Neural cell (in vitro differentiated cells): ENCODE measurements at regions not wholly inside any gene's neighbourhood (a gene's known extent, or its start where the extent isn't known, plus 50 kb on each side); places are given as distances from the start of the nearest gene placed in this dataset.

ENCODE experiments used
- H2AFZ ChIP-seq: fragments of 200-600, 300-800 bp; sonication (generic), shearing (Covaris generic); 2 replicates; pipeline ENCODE4 v1.6.0; 2014; ENCODE audit warnings: low read depth, mild to moderate bottlenecking, antibody characterized with exemption, low read length, moderate library complexity
- H3F3A ChIP-seq: fragments of 200-600 bp; shearing (Covaris generic); 2 replicates; pipeline ENCODE4 v1.6.1; 2016; ENCODE audit warnings: mild to moderate bottlenecking, moderate library complexity, mixed read lengths, antibody characterized with exemption, low read length; ENCODE audit not compliant: insufficient read depth, poor library complexity, severe bottlenecking
- H3K27ac ChIP-seq: fragments of 200-600, 300-800 bp; sonication (generic), shearing (Covaris generic); 2 replicates; pipeline ENCODE4 v1.5.1; 2014; ENCODE audit warnings: mild to moderate bottlenecking, low read length, moderate library complexity
- H3K27me3 ChIP-seq: fragments of 300-800, 200-600 bp; sonication (generic), shearing (Covaris generic); 2 replicates; pipeline ENCODE4 v1.6.0; 2014; ENCODE audit warnings: mild to moderate bottlenecking, low read depth, low read length, moderate library complexity; ENCODE audit not compliant: insufficient read depth
- H3K36me3 ChIP-seq: fragments of 300-800, 200-600 bp; sonication (generic), shearing (Covaris generic); 2 replicates; pipeline ENCODE4 v1.5.1; 2014; ENCODE audit warnings: mild to moderate bottlenecking, antibody characterized with exemption, low read length, moderate library complexity; ENCODE audit not compliant: insufficient read depth
- H3K4me2 ChIP-seq: fragments of 300-800, 200-600 bp; sonication (generic), shearing (Covaris generic); 2 replicates; pipeline ENCODE4 v1.6.0; 2014; ENCODE audit warnings: mild to moderate bottlenecking, low read length
- H3K4me3 ChIP-seq: fragments of 300-800, 200-600 bp; sonication (generic), shearing (Covaris generic); 2 replicates; pipeline ENCODE4 v1.5.1; 2014; ENCODE audit warnings: mild to moderate bottlenecking, low read length, moderate library complexity
- H3K79me2 ChIP-seq: fragments of 200-600 bp; shearing (Covaris generic); replicated peaks from 2 replicates; pipeline ENCODE4 v1.6.0; 2014; ENCODE audit warnings: mild to moderate bottlenecking, low read length, moderate library complexity; ENCODE audit not compliant: insufficient read depth
- H3K9ac ChIP-seq: fragments of 300-800, 200-600 bp; sonication (generic), shearing (Covaris generic); 2 replicates; pipeline ENCODE4 v1.6.1; 2016; ENCODE audit warnings: mild to moderate bottlenecking, low read length, mixed read lengths
- H3K9me2 ChIP-seq: fragments of 200-600 bp; shearing (Covaris generic); 2 replicates; pipeline ENCODE4 v1.6.1; 2016; ENCODE audit warnings: mild to moderate bottlenecking, low read length, mixed read lengths; ENCODE audit not compliant: insufficient read depth
- H3K9me3 ChIP-seq: fragments of 200-600, 300-800 bp; sonication (generic), shearing (Covaris generic); 2 replicates; pipeline ENCODE4 v1.6.1; 2016; ENCODE audit warnings: mild to moderate bottlenecking, mixed run types, low read length, moderate library complexity, mixed read lengths
- H4K20me1 ChIP-seq: fragments of 200-600 bp; shearing (Covaris generic); 2 replicates; pipeline ENCODE4 v1.6.1; 2016; ENCODE audit warnings: mild to moderate bottlenecking, mixed run types; ENCODE audit not compliant: insufficient read depth
- EP300 ChIP-seq: fragments of 450-650 bp; conservative IDR thresholded peaks from 2 replicates; pipeline ENCODE4 v1.6.1; 2014; ENCODE audit warnings: antibody characterized with exemption, mild to moderate bottlenecking, moderate library complexity; ENCODE audit not compliant: poor library complexity, severe bottlenecking
- EZH2 ChIP-seq: fragments of 200-600, 300-800 bp; shearing (Covaris generic), sonication (generic); IDR thresholded peaks from 2 replicates; pipeline ENCODE4 v1.6.1; 2014; ENCODE audit warnings: antibody characterized with exemption, low read length, borderline replicate concordance, mild to moderate bottlenecking; ENCODE audit not compliant: insufficient read depth, poor library complexity, severe bottlenecking
- MXI1 ChIP-seq: fragments of 450-650 bp; conservative IDR thresholded peaks from 2 replicates; pipeline ENCODE4 v1.6.1; 2014; ENCODE audit warnings: antibody characterized with exemption, mild to moderate bottlenecking; ENCODE audit not compliant: poor library complexity, severe bottlenecking
- POLR2AphosphoS5 ChIP-seq: IDR thresholded peaks from 2 replicates; pipeline ENCODE4 v1.6.1; 2012
- RAD21 ChIP-seq: fragments of 450-650 bp; conservative IDR thresholded peaks from 2 replicates; pipeline ENCODE4 v1.6.1; 2014; ENCODE audit warnings: antibody characterized with exemption, mild to moderate bottlenecking, moderate library complexity
- SMC3 ChIP-seq: fragments of 450-650 bp; conservative IDR thresholded peaks from 2 replicates; pipeline ENCODE4 v1.6.1; 2014; ENCODE audit warnings: antibody characterized with exemption, mild to moderate bottlenecking, moderate library complexity; ENCODE audit not compliant: poor library complexity
- TAF1 ChIP-seq: IDR thresholded peaks from 2 replicates; pipeline ENCODE4 v1.6.1; 2012; ENCODE audit warnings: low read depth
- TF ChIP-seq, protein P1 (sequence below): IDR thresholded peaks from 2 replicates; pipeline ENCODE4 v1.6.1; 2012; ENCODE audit warnings: borderline replicate concordance
- TF ChIP-seq, protein P2 (sequence below): fragments of 450-650 bp; IDR thresholded peaks from 2 replicates; pipeline ENCODE4 v1.5.1; 2014; ENCODE audit warnings: antibody characterized with exemption, mild to moderate bottlenecking, moderate library complexity; ENCODE audit not compliant: poor library complexity, severe bottlenecking

DNA sequence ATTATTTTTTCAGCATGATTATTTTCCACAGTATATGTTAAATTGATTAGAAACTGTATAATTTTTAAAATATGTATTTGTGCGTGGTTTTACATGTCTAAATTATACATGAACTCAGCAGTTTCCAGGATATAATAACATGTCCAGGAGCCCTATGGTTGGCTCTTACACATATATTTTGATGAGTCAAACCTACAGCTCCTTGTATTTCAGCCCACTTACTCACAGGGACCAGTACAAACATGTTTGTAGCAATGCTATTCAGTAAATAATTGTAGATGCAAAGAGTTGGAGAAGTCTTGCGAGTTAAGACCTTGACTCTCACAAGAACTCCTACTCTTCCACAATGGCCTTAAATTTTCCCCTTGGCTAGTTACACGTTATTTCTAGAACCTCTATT, 107.2 kb upstream of the SASH1 start:
- no peaks in the 10 kb centered on the region for H3K27me3 ChIP-seq
- H3K9me2 ChIP-seq, result no peaks in the 10 kb centered on the region
- H3K79me2 ChIP-seq, result no peaks in the 10 kb centered on the region
- TF ChIP-seq POLR2AphosphoS5 (no peak), SMC3 (no peak), TAF1 (no peak), MXI1 (no peak), RAD21 (no peak), EZH2 (no peak), EP300 (no peak)
- TF ChIP-seq, protein P1, sequence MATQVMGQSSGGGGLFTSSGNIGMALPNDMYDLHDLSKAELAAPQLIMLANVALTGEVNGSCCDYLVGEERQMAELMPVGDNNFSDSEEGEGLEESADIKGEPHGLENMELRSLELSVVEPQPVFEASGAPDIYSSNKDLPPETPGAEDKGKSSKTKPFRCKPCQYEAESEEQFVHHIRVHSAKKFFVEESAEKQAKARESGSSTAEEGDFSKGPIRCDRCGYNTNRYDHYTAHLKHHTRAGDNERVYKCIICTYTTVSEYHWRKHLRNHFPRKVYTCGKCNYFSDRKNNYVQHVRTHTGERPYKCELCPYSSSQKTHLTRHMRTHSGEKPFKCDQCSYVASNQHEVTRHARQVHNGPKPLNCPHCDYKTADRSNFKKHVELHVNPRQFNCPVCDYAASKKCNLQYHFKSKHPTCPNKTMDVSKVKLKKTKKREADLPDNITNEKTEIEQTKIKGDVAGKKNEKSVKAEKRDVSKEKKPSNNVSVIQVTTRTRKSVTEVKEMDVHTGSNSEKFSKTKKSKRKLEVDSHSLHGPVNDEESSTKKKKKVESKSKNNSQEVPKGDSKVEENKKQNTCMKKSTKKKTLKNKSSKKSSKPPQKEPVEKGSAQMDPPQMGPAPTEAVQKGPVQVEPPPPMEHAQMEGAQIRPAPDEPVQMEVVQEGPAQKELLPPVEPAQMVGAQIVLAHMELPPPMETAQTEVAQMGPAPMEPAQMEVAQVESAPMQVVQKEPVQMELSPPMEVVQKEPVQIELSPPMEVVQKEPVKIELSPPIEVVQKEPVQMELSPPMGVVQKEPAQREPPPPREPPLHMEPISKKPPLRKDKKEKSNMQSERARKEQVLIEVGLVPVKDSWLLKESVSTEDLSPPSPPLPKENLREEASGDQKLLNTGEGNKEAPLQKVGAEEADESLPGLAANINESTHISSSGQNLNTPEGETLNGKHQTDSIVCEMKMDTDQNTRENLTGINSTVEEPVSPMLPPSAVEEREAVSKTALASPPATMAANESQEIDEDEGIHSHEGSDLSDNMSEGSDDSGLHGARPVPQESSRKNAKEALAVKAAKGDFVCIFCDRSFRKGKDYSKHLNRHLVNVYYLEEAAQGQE, result no peak
- TF ChIP-seq, protein P2, sequence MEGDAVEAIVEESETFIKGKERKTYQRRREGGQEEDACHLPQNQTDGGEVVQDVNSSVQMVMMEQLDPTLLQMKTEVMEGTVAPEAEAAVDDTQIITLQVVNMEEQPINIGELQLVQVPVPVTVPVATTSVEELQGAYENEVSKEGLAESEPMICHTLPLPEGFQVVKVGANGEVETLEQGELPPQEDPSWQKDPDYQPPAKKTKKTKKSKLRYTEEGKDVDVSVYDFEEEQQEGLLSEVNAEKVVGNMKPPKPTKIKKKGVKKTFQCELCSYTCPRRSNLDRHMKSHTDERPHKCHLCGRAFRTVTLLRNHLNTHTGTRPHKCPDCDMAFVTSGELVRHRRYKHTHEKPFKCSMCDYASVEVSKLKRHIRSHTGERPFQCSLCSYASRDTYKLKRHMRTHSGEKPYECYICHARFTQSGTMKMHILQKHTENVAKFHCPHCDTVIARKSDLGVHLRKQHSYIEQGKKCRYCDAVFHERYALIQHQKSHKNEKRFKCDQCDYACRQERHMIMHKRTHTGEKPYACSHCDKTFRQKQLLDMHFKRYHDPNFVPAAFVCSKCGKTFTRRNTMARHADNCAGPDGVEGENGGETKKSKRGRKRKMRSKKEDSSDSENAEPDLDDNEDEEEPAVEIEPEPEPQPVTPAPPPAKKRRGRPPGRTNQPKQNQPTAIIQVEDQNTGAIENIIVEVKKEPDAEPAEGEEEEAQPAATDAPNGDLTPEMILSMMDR, result no peak
- no peaks in the 10 kb centered on the region for H4K20me1 ChIP-seq
- no peak overlapping the region for H3K9ac ChIP-seq
- no peak overlapping the region for H3K4me3 ChIP-seq
- no peak overlapping the region for H3K4me2 ChIP-seq
- H3K27ac ChIP-seq, result no peak overlapping the region
- no peaks in the 10 kb centered on the region for H3K36me3 ChIP-seq
- no peaks in the 10 kb centered on the region for H3K9me3 ChIP-seq
- H3F3A ChIP-seq, result no peaks in the 10 kb centered on the region
- no peak overlapping the region for H2AFZ ChIP-seq

DNA sequence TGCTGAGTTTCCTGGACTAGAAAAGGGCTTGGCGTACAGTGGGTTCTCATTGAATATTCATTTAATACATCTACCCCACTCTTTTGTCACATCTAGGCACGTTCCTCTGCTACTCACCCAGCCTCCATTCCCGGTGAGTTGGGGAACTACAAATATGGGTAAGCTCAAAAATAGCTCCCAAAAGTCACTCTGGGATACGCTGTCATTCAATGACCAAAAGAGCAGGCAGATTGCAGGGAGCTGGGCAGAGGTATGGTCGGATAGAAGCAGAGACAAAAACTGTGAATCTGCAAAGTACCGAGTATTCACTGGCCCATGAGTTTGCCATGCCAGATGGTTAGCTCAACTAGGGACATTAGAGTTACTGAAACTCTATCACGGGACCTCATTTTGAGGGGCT, 103.9 kb upstream of the SASH1 start:
- no peaks in the 10 kb centered on the region for H3K36me3 ChIP-seq
- H3K27ac ChIP-seq, result no peak overlapping the region
- no peaks in the 10 kb centered on the region for H3K9me3 ChIP-seq
- H3K4me3 ChIP-seq, result no peak overlapping the region
- H4K20me1 ChIP-seq, result no peaks in the 10 kb centered on the region
- TF ChIP-seq POLR2AphosphoS5 (no peak), RAD21 (no peak), EZH2 (no peak), EP300 (no peak), SMC3 (no peak), MXI1 (no peak), TAF1 (no peak)
- TF ChIP-seq, protein P1, result no peak
- TF ChIP-seq, protein P2, result no peak
- H3K9ac ChIP-seq, result no peak overlapping the region
- H3K9me2 ChIP-seq, result no peaks in the 10 kb centered on the region
- no peak overlapping the region for H3K4me2 ChIP-seq
- no peak overlapping the region for H2AFZ ChIP-seq
- no peaks in the 10 kb centered on the region for H3K79me2 ChIP-seq
- no peaks in the 10 kb centered on the region for H3K27me3 ChIP-seq
- no peaks in the 10 kb centered on the region for H3F3A ChIP-seq
